ENCODE measurements at regions not wholly inside any gene's neighbourhood (a gene's known extent, or its start where the extent isn't known, plus 50 kb on each side); places are given as distances from the start of the nearest gene placed in this dataset.
"Not testable (repeated sequence)": the region's sequence is repeated elsewhere in the genome, so short reads cannot be mapped to it uniquely, and the experiment has no call there.

DNA sequence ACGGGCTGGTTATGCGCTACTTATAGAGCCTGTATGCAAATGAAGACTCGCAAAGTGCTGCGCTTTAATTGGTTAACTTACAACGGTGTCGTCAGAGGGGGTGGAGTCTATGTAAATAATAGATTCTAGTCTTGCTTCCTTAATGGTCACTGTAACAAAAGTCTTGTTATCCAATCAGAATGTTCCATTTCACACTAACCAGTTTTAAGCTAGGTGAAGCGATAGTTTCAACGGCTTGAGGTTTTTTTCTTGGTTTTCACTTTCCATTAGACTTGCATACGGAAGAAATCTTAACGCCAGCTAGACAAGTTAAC is 66.9 kb downstream of the FAM72B start:
- not testable (repeated sequence) for DNase-seq

- not testable (repeated sequence) for DNase-seq
Observed at GRCh38 chr1:121117622-121118479, 66.3 kb downstream of the FAM72B start.

Data from stimulated activated CD4-positive, alpha-beta T cell treated with anti-CD3 and anti-CD28 coated beads, Interleukin-1b, Interleukin-23, amount 100 ng/mL, for 48 hours (primary cell).